Skin of body (tissue), 1 donor: ENCODE measurements at regions not wholly inside any gene's neighbourhood (a gene's known extent, or its start where the extent isn't known, plus 50 kb on each side); places are given as distances from the start of the nearest gene placed in this dataset.
"Not testable (repeated sequence)": the region's sequence is repeated elsewhere in the genome, so short reads cannot be mapped to it uniquely, and the experiment has no call there.

Experiments used
- DNase-seq: peaks from one replicate; lab custom pipeline; 2025; lab: John Stamatoyannopoulos, UW

DNA sequence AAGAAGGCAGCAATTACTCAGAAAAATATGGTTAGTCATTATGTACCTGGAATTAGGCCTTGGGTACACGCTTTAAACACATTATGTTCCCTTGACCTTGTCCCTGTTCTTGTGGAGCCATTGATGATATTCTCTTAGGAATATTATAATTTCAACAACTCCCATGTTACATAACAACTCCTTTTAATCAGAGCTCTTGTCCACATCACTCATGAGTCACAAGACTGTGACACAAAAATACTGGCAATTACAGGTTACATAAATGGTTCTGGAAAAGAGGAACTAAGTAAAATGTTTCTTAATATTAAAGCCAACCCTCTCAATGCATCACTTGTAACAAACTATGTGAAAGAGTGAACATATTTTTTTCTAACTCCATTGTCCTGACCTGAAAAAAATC is 143.8 kb upstream of the PCLO start:
- DNase-seq = no peak

DNA sequence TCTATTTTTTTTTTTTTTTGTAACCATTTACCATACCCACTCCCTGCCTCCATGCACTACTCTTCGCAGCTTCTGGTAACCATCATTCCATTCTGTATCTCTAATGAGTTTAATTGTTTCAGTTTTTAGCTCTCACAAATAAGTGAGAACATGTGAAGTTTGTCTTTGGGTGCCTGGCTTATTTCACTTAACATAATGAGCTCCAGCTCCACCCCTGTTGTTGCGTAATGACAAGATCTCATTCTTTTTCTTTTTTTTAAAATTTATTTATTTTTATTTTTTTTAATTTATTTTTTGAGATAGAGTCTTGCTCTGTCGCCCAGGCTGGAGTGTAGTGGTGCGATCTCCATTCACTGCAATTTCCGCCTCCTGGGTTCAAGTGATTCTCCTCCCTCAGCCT is 142.3 kb upstream of the PCLO start:
- no peak for DNase-seq

DNA sequence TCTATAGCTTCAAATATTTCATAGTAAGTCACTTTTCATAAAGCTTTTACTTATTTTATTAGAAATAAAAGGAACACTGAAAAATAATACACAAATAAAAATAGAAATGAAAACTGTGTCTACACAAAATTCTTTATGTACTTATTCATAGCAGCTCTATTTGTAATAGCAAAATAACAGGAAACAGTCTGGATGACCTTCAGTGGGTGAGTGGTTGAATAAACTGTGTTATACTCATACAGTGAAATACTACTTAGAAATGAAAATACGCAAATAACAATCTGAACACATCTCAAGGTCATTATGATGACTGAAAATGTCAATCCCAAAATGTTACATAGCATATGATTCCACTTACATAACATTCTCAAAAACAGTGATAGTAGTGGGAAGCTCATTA is 138.7 kb upstream of the PCLO start:
- no peak for DNase-seq

DNA sequence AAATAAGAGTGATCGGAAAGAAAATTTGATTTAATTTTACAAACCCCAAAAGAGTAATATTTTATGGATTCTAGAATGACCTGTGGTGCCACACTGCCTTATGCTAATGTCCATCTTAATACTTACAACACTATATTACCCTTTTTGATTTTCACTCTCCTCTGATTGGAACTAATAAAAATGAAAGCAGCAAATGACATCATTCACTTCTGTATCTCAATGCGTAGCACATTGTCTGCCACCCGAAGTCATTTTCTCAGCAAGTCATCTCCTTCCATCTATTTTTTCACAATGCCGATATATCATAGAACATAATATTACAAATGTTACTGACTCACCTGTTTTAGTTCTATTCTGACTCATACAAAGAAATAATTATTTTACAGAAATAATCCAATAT is 127.5 kb upstream of the PCLO start:
- no peak for DNase-seq

DNA sequence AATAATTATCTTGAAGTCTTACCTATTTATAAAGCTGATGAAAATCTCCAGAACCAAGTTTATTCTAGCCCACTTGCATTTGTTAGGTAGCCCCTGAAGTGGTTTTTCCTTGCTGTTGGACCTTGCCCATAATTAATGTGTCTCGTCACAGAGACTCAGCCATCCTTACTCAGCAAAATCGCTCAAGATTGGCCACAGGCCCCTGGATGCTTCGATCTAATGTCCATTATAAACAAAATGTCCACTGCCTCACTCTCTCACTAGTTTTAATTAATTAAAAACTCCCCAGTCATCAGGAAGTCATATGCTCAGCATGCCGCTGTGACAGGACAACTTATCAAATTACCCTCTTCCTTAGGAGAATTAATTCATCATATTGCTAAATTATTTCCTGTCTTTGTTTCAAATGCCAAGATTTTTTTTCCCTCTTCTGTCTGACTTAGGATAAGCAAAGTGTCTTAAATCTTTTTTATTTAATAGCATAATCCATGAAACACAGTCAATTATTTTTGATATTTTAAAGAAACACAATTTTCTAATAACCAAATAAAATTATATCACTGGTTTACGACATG is 126.8 kb upstream of the PCLO start:
- no peak for DNase-seq

DNA sequence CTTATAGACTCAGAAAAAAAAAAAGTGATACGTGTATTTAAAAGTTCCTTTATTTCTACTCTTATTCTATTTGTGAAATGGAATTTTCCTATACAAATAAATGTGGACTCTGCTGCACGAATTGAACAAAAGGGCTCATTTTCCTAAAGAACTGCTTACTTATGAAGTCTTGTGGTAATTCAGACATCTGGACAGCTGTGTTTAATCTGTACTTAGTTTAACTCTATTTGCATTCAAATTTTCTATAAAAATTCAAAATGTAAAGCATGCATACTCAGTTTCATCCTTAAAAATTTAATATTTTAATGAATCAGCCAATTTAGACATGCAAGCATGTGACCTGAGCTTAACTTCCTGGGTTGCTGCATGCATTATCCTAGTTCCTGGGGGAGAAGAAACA is 118.0 kb upstream of the PCLO start:
- DNase-seq = no peak

DNA sequence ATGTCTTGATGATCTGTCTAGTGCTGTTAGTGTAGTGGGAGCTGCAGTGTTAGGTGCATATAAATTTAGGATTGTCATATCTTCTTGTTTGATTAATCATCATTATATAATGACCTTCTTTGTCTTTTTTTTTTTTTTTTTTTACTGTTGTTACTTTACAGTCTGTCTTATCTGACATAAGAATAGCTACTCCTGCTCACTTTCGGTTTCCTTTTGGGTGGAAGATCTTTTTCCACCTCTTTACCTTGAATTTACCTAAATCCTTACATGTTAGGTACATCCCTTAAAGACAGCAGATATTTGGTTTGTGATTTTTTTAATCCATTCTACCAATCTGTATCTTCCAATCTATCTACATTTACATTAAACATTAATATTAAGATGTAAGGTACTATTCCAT is 113.6 kb upstream of the PCLO start:
- DNase-seq = no peak

DNA sequence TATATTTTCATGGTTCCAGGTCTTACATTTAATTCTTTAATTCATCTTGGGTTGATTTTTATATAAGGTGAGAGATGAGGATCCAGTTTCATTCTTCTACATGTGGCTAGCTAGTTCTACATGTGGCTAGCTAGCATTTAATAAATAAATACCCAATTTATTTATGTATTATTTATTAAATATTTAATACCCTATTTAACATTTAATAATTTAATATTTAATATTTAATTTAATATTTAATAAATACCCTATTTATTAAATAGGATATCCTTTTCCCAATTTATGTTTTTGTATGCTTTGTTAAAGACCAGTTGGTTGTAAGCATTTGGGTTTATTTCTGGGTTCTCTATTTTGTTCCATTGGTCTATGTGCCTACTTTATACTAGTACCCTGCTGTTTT is 111.0 kb upstream of the PCLO start:
- no peak for DNase-seq

DNA sequence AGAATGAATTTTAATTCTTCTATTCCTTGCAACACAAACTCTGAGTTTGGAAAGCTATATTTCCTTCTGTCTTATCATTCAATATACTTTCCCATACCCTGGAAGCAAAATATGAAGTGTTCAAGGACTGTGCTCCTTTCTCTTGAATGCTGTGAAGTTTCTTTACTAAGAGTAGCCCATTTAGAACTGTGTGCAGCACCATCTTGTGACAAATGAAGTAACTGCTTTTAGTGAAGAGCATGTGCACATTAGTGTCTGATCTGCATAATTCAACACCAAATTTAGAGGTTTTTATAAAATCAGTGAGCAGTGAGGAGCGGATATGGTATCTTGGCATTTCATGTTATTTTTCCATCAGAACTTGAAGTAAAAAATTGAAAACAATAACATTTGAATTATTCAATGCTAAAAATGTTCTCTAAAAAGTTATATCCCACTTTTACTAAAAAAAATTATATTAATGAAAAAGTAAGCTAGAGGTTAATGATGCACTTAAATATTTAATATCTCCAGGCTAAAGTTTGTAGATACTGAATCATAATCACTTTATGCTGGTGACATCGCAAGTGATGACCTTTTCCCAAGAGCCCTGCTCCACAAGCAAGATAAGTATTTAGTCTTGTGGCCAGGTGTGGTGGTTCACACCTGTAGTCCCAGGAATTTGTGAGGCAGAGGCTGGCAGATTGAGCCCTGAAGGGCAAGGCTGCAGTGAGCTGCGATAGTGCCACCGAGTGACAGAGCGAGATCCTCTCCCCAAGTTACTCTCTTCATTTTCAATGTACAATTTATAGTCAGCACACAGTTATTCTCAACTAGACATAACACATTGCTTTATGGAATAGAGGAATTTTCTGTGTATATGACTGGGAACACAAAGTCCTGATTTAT is 108.8 kb upstream of the PCLO start:
- DNase-seq = peak; percentile 30

DNA sequence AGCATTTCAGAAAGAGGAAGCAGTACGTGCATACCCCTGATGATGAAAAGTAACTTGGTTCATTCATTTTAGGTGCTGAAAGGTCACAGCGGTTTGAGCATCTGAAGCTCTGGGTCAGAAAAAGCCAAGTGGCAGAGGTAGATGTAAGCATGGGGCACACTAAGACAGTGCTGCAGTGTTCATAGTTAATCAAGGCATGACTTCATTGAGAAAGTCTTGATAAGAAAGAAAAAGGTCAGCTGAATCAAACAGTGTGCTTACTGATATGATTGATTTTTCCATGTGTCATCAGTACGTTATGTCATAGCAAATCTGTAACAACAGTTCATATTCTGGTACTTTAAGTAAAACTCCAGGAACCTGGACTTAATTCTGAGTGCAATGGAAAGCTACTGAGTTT is 107.7 kb upstream of the PCLO start:
- DNase-seq = no peak

DNA sequence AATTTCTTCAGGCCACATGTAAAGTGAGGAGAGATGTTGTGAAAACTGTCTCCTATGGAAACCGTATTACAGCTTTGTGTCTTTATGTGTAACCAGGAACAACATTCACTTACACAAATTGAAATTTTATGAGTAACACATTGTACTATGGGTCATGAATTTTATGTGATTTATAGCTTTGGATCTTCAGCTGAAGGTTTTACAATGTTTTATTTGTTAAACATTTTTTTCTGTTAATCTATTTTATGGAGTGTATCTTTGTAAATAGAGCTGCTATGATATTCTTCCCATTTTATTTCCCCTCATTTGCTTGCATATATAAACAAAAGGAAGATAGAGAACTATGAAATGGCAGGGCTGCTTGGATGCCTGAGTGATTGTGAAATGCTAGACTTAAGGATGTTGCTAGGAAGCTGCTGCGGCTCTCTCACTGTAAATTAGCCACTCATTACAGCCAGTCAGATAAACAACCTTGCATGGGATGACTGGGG is 104.5 kb upstream of the PCLO start:
- peak; percentile 80 for DNase-seq

DNA sequence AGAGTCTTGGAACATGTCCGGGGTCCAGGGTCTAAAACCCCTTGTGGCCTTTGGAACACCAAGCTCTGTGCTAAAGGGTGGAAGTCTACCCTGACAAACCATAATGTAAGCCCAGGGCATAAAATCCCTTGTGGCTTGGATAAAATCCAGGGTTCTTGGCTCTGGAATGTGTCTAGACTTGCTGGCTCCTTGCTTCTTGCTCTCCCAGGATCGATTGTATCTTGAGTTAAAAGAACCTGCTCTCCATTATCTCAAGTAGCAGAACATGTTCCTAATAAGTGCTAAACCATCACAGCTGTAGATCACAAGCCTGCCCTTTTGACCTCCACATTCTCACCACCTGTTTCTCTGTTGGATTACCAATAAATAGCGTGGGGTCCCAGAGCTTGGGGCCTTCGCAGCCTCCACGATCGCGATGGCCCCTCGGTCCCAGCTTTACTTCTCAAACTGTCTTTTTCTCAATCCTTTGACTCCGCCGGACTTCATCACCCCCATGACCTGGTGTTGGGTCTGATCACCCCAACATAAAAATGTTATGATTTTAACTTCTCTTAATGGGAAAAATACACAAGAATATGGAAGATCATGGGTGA is 100.9 kb upstream of the PCLO start:
- DNase-seq = not testable (repeated sequence)

DNA sequence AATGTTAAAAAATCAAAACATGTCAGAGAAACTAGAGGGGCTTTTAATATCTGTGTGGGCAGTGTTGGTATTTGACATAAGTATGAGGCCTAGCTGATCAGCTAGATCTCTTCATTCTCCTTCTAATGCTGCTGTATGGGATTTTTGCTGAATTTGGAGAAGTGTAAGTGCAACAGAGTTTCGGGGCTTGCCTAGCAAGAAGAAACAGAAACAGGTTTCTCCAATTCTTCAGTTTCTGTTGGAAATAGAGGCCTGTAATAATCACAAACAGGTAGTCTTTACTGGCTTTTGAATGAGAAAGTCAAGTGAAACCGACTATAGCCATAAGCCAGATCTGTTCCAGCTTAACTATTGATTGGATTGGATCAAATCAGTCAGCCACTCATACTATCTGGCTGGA is 96.4 kb upstream of the PCLO start:
- no peak for DNase-seq

DNA sequence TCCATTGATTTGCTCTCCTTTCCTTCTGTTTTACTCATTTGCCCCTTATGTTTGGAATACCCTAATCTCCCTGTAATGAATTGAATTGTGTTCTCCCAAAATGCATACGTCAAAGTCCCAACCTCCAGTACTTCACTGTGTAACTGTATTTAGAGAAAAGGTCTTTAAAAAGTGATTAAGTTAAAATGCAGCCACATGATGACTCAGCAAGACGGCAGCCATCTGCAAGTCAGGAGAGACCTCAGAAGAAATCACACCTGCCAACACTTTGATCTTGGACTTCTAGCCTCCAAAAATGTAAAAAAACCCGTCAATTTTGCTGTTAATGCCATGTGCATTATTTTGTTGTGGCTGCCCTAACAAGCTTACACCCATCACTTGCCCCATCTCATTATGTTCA is 85.3 kb upstream of the PCLO start:
- no peak for DNase-seq

DNA sequence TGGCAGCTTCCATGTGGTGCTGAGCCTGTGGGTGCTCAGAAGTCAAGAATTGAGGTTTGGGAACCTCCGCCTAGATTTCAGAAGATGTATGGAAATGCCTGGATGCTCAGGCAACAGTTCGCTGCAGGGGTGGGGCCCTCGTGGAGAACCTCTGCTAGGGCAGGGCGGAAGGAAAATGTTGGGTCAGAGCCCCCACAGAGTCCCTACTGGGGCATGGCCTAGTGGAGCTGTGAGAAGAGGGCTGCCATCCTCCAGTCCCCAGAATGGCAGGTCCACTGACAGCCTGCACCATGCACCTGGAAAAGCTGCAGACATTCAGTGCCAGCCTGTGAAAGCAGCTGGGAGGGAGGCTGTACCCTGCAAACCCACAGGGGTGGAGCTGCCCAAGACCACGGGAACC is 56.5 kb upstream of the PCLO start:
- not testable (repeated sequence) for DNase-seq

DNA sequence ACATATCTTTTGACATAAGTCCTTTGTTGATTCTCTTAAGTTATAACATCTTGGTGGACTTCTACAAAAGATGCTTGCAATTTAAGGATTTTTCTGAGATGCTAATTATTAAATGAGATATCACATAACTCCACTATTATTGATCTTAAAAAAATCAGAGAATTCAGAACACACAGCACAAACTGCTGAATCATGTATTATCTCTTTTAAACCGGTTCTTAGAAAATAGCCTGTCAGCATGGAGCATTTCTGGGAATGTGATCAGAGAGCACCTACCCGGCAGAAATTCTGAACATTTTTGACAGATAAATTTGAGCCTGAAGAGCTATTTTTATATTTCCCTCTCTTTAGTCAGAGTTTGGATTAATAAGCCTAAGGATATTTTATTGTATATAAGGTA is 50.2 kb upstream of the PCLO start:
- no peak for DNase-seq
